Aorta (tissue), 5 donors: ENCODE measurements at regions not wholly inside any gene's neighbourhood (a gene's known extent, or its start where the extent isn't known, plus 50 kb on each side); places are given as distances from the start of the nearest gene placed in this dataset.

Experiments used
- ATAC-seq: fragments of 200-7000 bp; cut with Tn5 transposase; one replicate; pipeline ENCODE4 v1.9.1; 2022; ENCODE audit warnings: moderate library complexity; ENCODE audit not compliant: low FRiP score
- DNase-seq, 2 donors: peaks; one replicate each; pipeline ENCODE4 v3.0.0-alpha.2; 2020
- H3K27ac ChIP-seq, 2 donors: one replicate each; pipeline ENCODE4 v1.5.1; 2013; ENCODE audit warnings: low read length in 2 of 2, mild to moderate bottlenecking in 2 of 2, moderate library complexity in 2 of 2, control low read depth in 1 of 2, inconsistent platforms in 1 of 2, low read depth in 1 of 2
- H3K27me3 ChIP-seq, 2 donors: one replicate each; pipeline ENCODE4 v1.6.1; 2013; ENCODE audit warnings: control low read depth in 1 of 2, low read length in 1 of 2, mild to moderate bottlenecking in 1 of 2, moderate library complexity in 1 of 2; ENCODE audit not compliant: insufficient read depth in 2 of 2, control insufficient read depth in 1 of 2
- H3K36me3 ChIP-seq, 2 donors: one replicate each; pipeline ENCODE4 v1.6.1; 2013; ENCODE audit warnings: control low read depth in 1 of 2, low read length in 1 of 2, mild to moderate bottlenecking in 1 of 2; ENCODE audit not compliant: insufficient read depth in 2 of 2, control insufficient read depth in 1 of 2
- H3K4me1 ChIP-seq, 2 donors: one replicate each; pipeline ENCODE4 v1.6.1; 2013; ENCODE audit warnings: low read length in 2 of 2, control low read depth in 1 of 2, mild to moderate bottlenecking in 1 of 2, moderate library complexity in 1 of 2; ENCODE audit not compliant: insufficient read depth in 2 of 2, control insufficient read depth in 1 of 2
- H3K4me3 ChIP-seq, 2 donors: one replicate each; pipeline ENCODE4 v1.5.1; 2013; ENCODE audit warnings: low read length in 2 of 2, control low read depth in 1 of 2, mild to moderate bottlenecking in 1 of 2
- H3K9me3 ChIP-seq: one replicate; pipeline ENCODE4 v1.6.1; 2013; ENCODE audit warnings: mild to moderate bottlenecking, low read length; ENCODE audit not compliant: control insufficient read depth
- WGBS, 2 donors: extraction: QIAGEN DNeasy Blood & Tissue Kit; methylation state at CpG; one replicate each; pipeline ENCODE4 v1.1.7; 2013; 5-methylcytosine and 5-hydroxymethylcytosine counted together
- intact Hi-C, 2 donors: fragments of 100-400 bp; cut with DNase I; formaldehyde crosslinking; loops; one replicate each; pipeline versions ENCODE4 v1.14.2 to v1.15.0; 2022
- donor health status: healthy with polysubstance abuse.
- donor health status: Bipolar disorder and iron deficiency.
- donor health status: DM: no; HTN: no; CAD: no.
- donor health status: DM: no; HTN: no; CAD: no.
- donor health status: DM: yes; HTN: yes; CAD: no.

DNA sequence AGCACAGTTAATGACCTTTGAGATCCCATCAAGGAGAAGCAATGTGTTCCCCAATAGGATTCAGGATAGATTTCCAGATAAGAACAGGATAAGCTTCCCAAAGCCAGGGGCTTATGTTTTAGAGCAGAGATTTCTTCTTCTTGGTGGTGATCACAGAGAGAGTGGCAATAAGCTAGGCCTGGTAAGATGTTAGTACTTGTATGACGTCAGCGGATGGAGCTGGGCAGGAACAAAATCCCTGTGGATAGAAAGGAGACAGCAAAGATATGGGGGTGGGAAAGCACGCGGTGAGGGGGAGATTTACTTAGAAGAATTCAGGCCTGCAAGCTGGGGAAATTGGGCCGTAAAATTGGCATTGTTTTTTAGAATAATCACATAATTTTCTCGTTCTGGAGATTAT lies 323.0 kb downstream of the MTX2 start:
- Histone ChIP-seq H3K27me3 (peaks cover 0 to 2% of the 10 kb centered on the region in 2 donors), H3K9me3 (no peaks in the 10 kb centered on the region), H3K27ac (no peak overlapping the region), H3K4me3 (no peak overlapping the region), H3K36me3 (no peaks in the 10 kb centered on the region), H3K4me1 (no peaks in the 10 kb centered on the region)
- ATAC-seq (no peak), DNase-seq (no peak)
- WGBS, 2 donors = 94 to 95% methylated on average over 6 of the region's 6 CpGs
- intact Hi-C loops = no loop called here

DNA sequence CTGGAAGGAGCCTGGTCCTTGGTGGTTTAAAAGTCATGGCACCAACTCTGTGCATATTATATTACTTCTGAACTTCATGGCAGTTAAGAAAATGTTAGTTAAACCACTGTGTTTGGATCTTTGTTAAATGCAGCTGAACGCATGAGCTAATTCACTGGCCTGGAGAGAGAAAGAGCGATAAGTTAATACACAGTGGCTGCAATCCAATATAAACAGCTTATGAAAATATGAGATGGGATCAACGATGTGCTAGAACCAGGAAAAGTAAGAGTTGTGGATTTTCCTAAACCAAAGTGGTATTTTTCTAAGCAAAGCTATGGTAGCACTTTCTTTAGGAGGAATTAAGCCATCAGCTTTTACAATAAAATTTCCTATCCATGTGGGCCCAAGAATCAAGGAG lies 326.7 kb downstream of the MTX2 start:
- no peak for ATAC-seq
- Histone ChIP-seq H3K4me3 (no peak overlapping the region), H3K27ac (no peak overlapping the region), H3K36me3 (no peaks in the 10 kb centered on the region), H3K9me3 (no peaks in the 10 kb centered on the region), H3K27me3 (no peaks in the 10 kb centered on the region), H3K4me1 (no peaks in the 10 kb centered on the region)
- DNase-seq = no peak
- 5 to 8% methylated on average over 3 of the region's 3 CpGs for WGBS, 2 donors
- intact Hi-C loops = no loop called here

DNA sequence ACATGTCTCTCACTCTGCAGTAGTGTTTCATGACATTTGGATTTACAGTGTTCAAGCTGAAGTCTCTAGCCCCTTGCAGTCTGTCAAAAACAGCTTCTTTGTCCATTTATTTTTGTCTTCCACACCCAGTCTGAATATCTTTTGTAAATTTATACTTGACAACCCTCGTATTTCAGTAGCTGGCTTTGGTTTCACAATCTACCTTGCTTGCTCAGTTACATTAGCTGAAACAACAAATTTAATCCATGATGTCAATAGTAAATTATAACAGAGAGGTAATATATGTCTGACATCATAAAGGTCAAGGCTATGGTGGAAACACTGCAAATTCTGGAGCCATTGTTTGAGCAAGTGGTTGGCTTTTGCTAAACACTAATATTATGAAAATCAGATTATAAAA lies 328.7 kb downstream of the MTX2 start:
- Histone ChIP-seq H3K27ac (no peak overlapping the region), H3K4me3 (no peak overlapping the region), H3K36me3 (no peaks in the 10 kb centered on the region), H3K4me1 (no peaks in the 10 kb centered on the region), H3K27me3 (no peaks in the 10 kb centered on the region), H3K9me3 (no peaks in the 10 kb centered on the region)
- no peak for ATAC-seq
- intact Hi-C loops = no loop called here
- 78 to 87% methylated on average over 1 of the region's 1 CpG for WGBS, 2 donors
- DNase-seq = no peak

DNA sequence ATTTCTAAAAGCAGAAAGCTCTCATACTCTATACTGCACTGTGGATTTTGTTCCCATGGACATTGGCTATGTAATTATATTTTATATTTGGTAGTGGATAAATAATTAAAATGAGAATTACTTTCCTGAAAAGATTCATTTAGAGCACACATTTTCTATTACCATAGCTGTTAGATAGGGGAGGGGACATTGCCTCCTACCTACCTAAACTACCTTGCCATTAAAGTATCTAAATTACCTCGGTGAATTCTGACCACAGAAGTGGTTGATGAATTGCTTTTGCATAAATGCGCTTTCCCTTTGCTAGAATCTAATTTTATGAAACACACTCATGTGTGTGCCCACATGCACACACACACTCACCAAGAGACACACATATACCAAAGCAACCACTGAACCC lies 329.1 kb downstream of the MTX2 start:
- H3K9me3 ChIP-seq = no peaks in the 10 kb centered on the region
- ATAC-seq (no peak), DNase-seq (no peak)
- intact Hi-C loops = no loop called here
- no peaks in the 10 kb centered on the region for H3K27me3 ChIP-seq
- no peaks in the 10 kb centered on the region for H3K4me1 ChIP-seq
- 76 to 83% methylated on average over 2 of the region's 2 CpGs for WGBS, 2 donors
- no peak overlapping the region for H3K27ac ChIP-seq
- H3K36me3 ChIP-seq = no peaks in the 10 kb centered on the region
- no peak overlapping the region for H3K4me3 ChIP-seq

DNA sequence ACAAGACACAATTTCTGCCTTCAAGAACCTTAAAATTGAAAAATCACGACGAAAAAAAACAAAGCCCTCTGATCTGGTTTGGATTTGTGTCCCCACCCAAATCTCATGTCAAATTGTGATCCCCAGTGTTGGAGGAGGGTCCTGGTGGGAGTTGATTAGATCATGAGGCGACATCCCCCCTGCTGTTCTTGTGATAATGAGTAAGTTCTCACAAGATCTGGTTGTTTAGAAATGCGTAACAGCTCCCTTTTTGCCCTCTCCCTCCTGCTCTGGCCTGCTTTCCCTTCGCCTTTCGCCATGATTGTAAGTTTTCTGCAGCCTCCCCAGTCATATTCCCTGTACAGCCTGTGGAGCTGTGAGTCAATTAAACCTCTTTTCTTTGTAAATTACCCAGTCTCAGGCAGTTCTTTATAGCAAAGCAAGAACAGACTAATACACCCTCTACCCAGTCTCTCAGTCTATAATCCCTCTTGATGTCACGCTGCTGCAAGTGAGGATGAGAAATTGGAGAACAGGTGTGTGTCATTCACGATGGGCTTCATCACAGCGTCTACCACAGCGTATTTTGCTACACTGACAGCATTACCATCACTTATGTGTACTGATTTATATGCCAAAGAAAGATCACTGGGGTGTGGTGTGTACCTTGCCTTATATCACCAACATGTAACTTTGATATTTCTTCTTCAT lies 330.7 kb downstream of the MTX2 start:
- no peak overlapping the region for H3K4me3 ChIP-seq
- DNase-seq (no peak), ATAC-seq (no peak)
- intact Hi-C loops = no loop called here
- H3K36me3 ChIP-seq = no peaks in the 10 kb centered on the region
- no peak overlapping the region for H3K27ac ChIP-seq
- no peaks in the 10 kb centered on the region for H3K4me1 ChIP-seq
- H3K9me3 ChIP-seq = no peaks in the 10 kb centered on the region
- 94 to 96% methylated on average over 10 of the region's 10 CpGs for WGBS, 2 donors
- peaks cover 0 to 1% of the 10 kb centered on the region in 2 donors for H3K27me3 ChIP-seq

DNA sequence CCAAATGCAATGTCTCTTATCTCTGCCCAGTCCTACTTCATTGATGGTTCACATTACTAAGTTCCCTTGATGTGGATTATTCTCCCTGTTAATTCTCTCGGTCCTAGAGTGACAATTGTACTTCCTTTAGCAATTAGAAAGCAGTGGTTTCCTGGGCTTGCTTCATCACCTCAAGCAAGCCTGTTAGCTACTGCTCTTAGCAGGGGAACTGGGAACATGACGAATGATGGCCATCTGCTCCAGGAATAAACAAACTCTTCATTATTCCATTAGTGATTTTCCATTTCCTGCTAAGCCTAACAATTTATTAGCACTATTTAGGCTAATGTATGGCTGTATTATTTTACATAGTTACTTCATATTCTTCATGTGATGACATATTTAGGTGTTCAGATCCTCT lies 331.8 kb downstream of the MTX2 start:
- H3K36me3 ChIP-seq = no peaks in the 10 kb centered on the region
- peaks cover 0 to 1% of the 10 kb centered on the region in 2 donors for H3K27me3 ChIP-seq
- WGBS, 2 donors = 83 to 90% methylated on average over 2 of the region's 2 CpGs
- no peaks in the 10 kb centered on the region for H3K9me3 ChIP-seq
- DNase-seq (no peak), ATAC-seq (no peak)
- intact Hi-C loops = no loop called here
- H3K27ac ChIP-seq = no peak overlapping the region
- H3K4me3 ChIP-seq = no peak overlapping the region
- no peaks in the 10 kb centered on the region for H3K4me1 ChIP-seq

DNA sequence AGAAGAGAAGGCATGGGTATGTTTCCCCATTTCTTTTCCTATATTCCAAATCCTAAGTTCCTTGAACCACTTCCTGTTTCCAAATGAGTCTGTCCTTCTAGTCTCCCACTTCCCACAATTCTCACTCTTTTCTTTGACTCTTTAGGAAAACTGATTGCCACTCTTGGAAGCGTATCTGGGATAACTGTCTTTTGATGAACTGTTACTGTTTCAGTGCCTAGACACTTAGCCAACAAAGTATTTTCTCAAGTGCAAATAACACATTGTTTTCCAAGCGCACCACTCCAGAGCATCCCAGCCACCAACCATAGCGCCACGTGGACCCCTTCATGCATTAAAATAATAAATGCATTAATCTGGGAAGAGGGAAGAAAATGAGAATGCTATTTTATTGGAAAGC lies 342.8 kb downstream of the MTX2 start:
- Histone ChIP-seq H3K4me1 (no peaks in the 10 kb centered on the region), H3K27me3 (no peaks in the 10 kb centered on the region), H3K27ac (no peak overlapping the region), H3K9me3 (peaks cover 2% of the 10 kb centered on the region), H3K4me3 (no peak overlapping the region), H3K36me3 (no peaks in the 10 kb centered on the region)
- WGBS, 2 donors = 91 to 93% methylated on average over 4 of the region's 4 CpGs
- intact Hi-C loops = no loop called here
- ATAC-seq (no peak), DNase-seq (no peak)

DNA sequence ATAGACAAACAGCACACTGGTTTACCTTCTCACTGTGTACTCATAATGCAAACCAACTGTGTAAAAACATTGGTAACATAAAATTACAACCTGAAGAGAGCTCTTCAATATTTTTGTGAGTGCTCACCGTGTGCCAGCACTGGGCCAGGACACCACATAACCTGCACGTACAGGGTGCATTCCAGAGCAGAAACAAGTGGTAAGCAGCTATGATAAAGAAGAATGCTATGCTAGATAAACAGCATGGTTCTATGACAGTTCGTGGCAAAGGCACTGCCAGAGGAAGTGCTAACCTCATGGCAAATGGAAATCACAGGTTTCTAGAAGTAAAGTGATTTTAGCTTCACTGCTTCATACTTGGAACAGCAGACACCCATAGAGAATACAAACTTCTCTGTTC lies 343.5 kb downstream of the MTX2 start:
- intact Hi-C loops = no loop called here
- H3K9me3 ChIP-seq = peaks cover 2% of the 10 kb centered on the region
- H3K27me3 ChIP-seq = no peaks in the 10 kb centered on the region
- H3K36me3 ChIP-seq = no peaks in the 10 kb centered on the region
- no peaks in the 10 kb centered on the region for H3K4me1 ChIP-seq
- no peak for DNase-seq
- ATAC-seq = no peak
- 39 to 42% methylated on average over 3 of the region's 3 CpGs for WGBS, 2 donors
- H3K27ac ChIP-seq = no peak overlapping the region
- H3K4me3 ChIP-seq = no peak overlapping the region

DNA sequence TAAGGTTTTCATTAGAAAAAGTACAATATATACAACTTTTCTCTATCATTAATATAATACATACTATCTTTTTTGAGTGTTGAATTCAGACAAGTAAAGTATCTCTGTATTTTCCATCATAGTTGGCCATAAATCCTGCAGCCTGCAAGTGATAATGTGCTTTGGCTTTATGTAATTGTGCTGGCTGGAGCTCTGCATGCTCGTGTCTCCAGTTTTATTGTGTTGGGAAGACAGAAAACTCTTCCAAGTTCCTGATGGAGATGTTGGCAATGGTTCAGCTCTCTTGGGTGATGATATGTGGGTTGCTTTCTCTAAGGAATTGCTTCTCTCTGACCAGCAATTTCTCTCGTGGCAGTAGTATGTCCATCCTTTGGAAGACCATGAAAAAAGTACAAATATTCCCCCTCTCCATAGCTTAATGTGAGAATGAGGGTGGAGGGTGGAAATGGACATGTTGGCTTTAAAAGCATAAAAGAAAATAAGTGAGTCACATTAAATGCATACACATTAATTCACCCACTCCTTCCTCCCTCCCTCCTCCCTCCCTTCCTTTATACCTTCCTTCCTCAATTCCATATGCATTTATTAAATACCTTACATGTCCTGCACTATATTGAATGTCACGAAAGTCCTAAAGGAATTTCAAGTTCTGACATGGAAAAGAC lies 344.2 kb downstream of the MTX2 start:
- Histone ChIP-seq H3K4me3 (no peak overlapping the region), H3K4me1 (no peaks in the 10 kb centered on the region), H3K36me3 (no peaks in the 10 kb centered on the region), H3K27me3 (no peaks in the 10 kb centered on the region), H3K9me3 (peaks cover 2% of the 10 kb centered on the region), H3K27ac (no peak overlapping the region)
- ATAC-seq = no peak
- 25 to 28% methylated on average over 3 of the region's 3 CpGs for WGBS, 2 donors
- DNase-seq = no peak
- intact Hi-C loops = no loop called here
